ENCODE measurements at regions not wholly inside any gene's neighbourhood (a gene's known extent, or its start where the extent isn't known, plus 50 kb on each side); places are given as distances from the start of the nearest gene placed in this dataset.

GRCh38 chr10:62964026-62964425 lies 147.9 kb upstream of the EGR2 start:
- POLR2A ChIA-PET = no interaction called here
- no peaks in the 10 kb centered on the region for H3K27me3 ChIP-seq (ENCODE audit: control insufficient read depth, insufficient read depth, low read length)
- DNase-seq (ENCODE audit: low read depth) = no peak
- no peaks in the 10 kb centered on the region for H3K36me3 ChIP-seq (ENCODE audit: control insufficient read depth, insufficient read depth, low read length)
- no peak for TF ChIP-seq CTCF (IDR thresholded peaks at IDR 0.05; ENCODE audit: insufficient read depth, low read depth, low read length)
- no peak overlapping the region for H3K4me3 ChIP-seq (ENCODE audit: low read depth, low read length)
- CTCF ChIA-PET = interaction anchor here (1.3 kb wide), 1 partner anchor 8 kb away, joined by 4 read pairs; no protein-coding TSS in a partner anchor

GRCh38 chr10:62961951-62962523 lies 145.9 kb upstream of the EGR2 start:
- no peaks in the 10 kb centered on the region for H3K36me3 ChIP-seq (ENCODE audit: control insufficient read depth, insufficient read depth, low read length)
- H3K4me3 ChIP-seq (ENCODE audit: low read depth, low read length) = no peak overlapping the region
- no peaks in the 10 kb centered on the region for H3K27me3 ChIP-seq (ENCODE audit: control insufficient read depth, insufficient read depth, low read length)
- TF ChIP-seq CTCF (IDR thresholded peaks at IDR 0.05; ENCODE audit: insufficient read depth, low read depth, low read length) = no peak
- DNase-seq (ENCODE audit: low read depth) = no peak
- ChIA-PET CTCF (interaction anchor here (0.7 kb wide), 1 partner anchor 714 kb away, joined by 3 read pairs; no protein-coding TSS in a partner anchor), POLR2A (no interaction called here)

- Histone ChIP-seq H3K36me3 (ENCODE audit: control insufficient read depth, insufficient read depth, low read length) (no peaks in the 10 kb centered on the region), H3K27me3 (ENCODE audit: control insufficient read depth, insufficient read depth, low read length) (no peaks in the 10 kb centered on the region), H3K4me3 (ENCODE audit: low read depth, low read length) (no peak overlapping the region)
- no peak for DNase-seq (ENCODE audit: low read depth)
- POLR2A ChIA-PET = no interaction called here
- no peak for TF ChIP-seq CTCF (IDR thresholded peaks at IDR 0.05; ENCODE audit: insufficient read depth, low read depth, low read length)
- CTCF ChIA-PET = no interaction called here
Observed at GRCh38 chr10:62960416-62960815, 144.2 kb upstream of the EGR2 start.

- ChIA-PET POLR2A (interaction anchor here (0.5 kb wide), 1 partner anchor 12 kb away, joined by 3 read pairs; no protein-coding TSS in a partner anchor), CTCF (interaction anchor here (0.6 kb wide), 1 partner anchor 12 kb away, joined by 3 read pairs; no protein-coding TSS in a partner anchor)
- DNase-seq (ENCODE audit: low read depth) = no peak
- Histone ChIP-seq H3K27me3 (ENCODE audit: control insufficient read depth, insufficient read depth, low read length) (no peaks in the 10 kb centered on the region), H3K36me3 (ENCODE audit: control insufficient read depth, insufficient read depth, low read length) (no peaks in the 10 kb centered on the region), H3K4me3 (ENCODE audit: low read depth, low read length) (no peak overlapping the region)
- no peak for TF ChIP-seq CTCF (IDR thresholded peaks at IDR 0.05; ENCODE audit: insufficient read depth, low read depth, low read length)
Observed at GRCh38 chr10:62959553-62959952, 143.4 kb upstream of the EGR2 start.

- DNase-seq (ENCODE audit: low read depth) = no peak
- H3K4me3 ChIP-seq (ENCODE audit: low read depth, low read length) = no peak overlapping the region
- ChIA-PET CTCF (no interaction called here), POLR2A (no interaction called here)
- no peak for TF ChIP-seq CTCF (IDR thresholded peaks at IDR 0.05; ENCODE audit: insufficient read depth, low read depth, low read length)
- H3K36me3 ChIP-seq (ENCODE audit: control insufficient read depth, insufficient read depth, low read length) = no peaks in the 10 kb centered on the region
- no peaks in the 10 kb centered on the region for H3K27me3 ChIP-seq (ENCODE audit: control insufficient read depth, insufficient read depth, low read length)
Observed at GRCh38 chr10:62958980-62959379, 142.8 kb upstream of the EGR2 start.

Measured in BJ (cell line).